BE2C (cell line): ENCODE measurements at regions not wholly inside any gene's neighbourhood (a gene's known extent, or its start where the extent isn't known, plus 50 kb on each side); places are given as distances from the start of the nearest gene placed in this dataset.
A peak's percentile ranks its signal among the peaks of the same experiment; 100 is the strongest.

Source experiments
- DNase-seq: peaks from one replicate; pipeline ENCODE4 v3.0.0-alpha.2; 2020
- H3K27me3 ChIP-seq: fragments of 250-450 bp; sonication (Bioruptor Pico); 2 replicates; pipeline ENCODE4 v1.5.1; 2020; ENCODE audit warnings: mild to moderate bottlenecking
- H3K36me3 ChIP-seq: fragments of 250-450 bp; sonication (Bioruptor Pico); 2 replicates; pipeline ENCODE4 v1.5.1; 2020; ENCODE audit warnings: mild to moderate bottlenecking
- H3K4me1 ChIP-seq: fragments of 250-450 bp; sonication (Bioruptor Pico); 2 replicates; pipeline ENCODE4 v1.5.1; 2020
- H3K4me3 ChIP-seq: 2 replicates; pipeline ENCODE4 v1.5.1; 2011; ENCODE audit warnings: low read depth, low read length
- H3K9me3 ChIP-seq: fragments of 250-450 bp; sonication (Bioruptor Pico); 2 replicates; pipeline ENCODE4 v1.5.1; 2020
- TF ChIP-seq, protein P1 (sequence below): IDR thresholded peaks from 2 replicates; pipeline ENCODE4 v1.5.1; 2012; ENCODE audit warnings: mild to moderate bottlenecking, low read depth, low read length

DNA sequence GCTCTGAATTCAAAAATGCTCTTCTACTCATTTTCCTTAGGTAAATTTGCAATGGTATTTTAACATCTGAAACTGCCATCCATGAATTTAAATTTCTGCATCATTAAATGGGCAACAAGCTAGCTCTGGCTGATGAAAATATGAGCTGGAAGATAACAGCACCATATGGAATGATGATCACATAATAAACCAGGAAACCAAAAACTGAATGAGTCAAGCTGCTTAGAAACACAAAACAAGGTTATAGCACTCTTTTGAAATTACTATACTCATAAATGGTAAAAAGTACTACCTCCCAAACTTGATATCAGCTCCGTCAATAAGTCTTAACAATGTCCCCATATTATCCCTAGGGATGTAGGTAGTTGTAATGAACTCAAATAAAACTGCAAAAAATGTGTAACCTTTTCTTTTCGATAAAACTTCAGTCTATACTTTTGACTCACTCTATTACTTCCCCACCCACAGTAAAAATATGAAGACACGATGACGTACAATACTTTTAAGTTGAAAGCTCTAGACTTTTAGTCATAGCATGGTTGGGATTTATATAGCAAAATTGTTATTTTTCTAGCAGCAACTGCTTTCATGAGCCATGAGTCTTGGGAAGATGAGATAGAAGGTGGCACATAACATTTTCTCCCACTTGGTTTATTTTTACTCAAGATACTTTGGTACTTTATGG lies 396.7 kb downstream of the CDH2 start:
- Histone ChIP-seq H3K27me3 (no peaks in the 10 kb centered on the region), H3K36me3 (no peaks in the 10 kb centered on the region), H3K4me3 (no peak overlapping the region), H3K9me3 (no peaks in the 10 kb centered on the region), H3K4me1 (no peaks in the 10 kb centered on the region; the same call in 1 of the 2 replicates)
- no peak for DNase-seq
- TF ChIP-seq, protein P1, sequence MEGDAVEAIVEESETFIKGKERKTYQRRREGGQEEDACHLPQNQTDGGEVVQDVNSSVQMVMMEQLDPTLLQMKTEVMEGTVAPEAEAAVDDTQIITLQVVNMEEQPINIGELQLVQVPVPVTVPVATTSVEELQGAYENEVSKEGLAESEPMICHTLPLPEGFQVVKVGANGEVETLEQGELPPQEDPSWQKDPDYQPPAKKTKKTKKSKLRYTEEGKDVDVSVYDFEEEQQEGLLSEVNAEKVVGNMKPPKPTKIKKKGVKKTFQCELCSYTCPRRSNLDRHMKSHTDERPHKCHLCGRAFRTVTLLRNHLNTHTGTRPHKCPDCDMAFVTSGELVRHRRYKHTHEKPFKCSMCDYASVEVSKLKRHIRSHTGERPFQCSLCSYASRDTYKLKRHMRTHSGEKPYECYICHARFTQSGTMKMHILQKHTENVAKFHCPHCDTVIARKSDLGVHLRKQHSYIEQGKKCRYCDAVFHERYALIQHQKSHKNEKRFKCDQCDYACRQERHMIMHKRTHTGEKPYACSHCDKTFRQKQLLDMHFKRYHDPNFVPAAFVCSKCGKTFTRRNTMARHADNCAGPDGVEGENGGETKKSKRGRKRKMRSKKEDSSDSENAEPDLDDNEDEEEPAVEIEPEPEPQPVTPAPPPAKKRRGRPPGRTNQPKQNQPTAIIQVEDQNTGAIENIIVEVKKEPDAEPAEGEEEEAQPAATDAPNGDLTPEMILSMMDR: no peak

DNA sequence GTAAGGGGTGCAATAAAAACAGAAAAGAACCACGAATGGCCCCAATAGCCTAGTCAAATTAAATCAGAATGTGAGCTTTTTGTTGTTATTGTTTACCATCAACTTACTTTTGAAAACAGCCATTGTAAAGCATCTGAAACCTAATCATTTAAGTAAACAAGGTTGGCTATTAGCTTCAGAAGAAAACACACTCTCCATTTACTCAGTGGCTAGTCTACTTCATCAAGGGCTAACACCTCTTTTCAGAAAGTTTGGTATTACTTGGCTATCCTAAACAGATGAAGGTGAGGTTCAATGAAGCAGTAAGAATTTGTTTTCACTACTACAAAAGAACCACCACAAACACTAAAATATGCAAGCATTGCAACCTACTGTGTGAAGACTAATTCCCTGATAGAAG lies 398.0 kb downstream of the CDH2 start:
- Histone ChIP-seq H3K36me3 (no peaks in the 10 kb centered on the region), H3K4me3 (no peak overlapping the region), H3K27me3 (no peaks in the 10 kb centered on the region), H3K9me3 (no peaks in the 10 kb centered on the region), H3K4me1 (no peaks in the 10 kb centered on the region; the same call in 1 of the 2 replicates)
- no peak for DNase-seq
- TF ChIP-seq, protein P1: no peak

DNA sequence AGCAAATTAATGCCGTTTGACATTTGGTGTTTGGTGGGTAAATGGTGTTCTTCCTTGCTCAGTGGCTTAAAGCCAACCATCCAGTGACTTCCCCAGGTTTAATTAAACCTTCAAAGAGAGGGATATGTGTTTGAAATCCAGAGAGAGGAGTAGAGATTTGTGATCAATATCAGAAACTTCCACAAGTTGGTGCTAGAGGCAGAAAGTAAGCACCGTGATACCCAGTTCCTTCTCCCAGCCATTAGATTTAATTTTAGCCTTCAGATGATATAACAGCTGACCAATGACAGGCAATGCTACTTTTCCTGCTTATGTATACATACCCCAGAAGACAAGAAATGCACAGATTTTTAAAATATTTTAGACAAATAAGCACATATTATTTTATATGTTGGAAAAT lies 398.5 kb downstream of the CDH2 start:
- H3K4me1 ChIP-seq: no peaks in the 10 kb centered on the region; the same call in 1 of the 2 replicates
- H3K27me3 ChIP-seq: no peaks in the 10 kb centered on the region
- TF ChIP-seq, protein P1: peak; percentile 51
- H3K9me3 ChIP-seq: no peaks in the 10 kb centered on the region
- no peaks in the 10 kb centered on the region for H3K36me3 ChIP-seq
- DNase-seq: no peak
- H3K4me3 ChIP-seq: no peak overlapping the region

DNA sequence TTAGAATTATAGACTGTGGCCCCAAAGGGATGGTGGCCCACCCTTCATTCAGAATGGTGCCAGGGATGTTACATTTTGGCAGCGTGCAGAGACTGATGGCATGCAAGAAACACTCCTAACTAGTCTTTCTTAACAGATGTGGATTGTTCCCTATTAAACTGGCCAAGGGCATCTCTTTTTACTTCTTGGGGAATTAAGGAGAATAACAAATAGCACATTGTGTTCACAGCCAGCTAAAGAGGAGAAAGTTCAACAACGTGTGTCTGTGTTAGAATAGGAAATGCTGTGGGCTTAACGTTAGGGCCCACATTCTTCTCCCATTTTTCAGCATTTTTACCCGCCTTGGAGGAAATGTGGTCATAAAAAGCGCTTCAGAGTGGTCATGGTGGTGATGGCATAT lies 404.8 kb downstream of the CDH2 start:
- Histone ChIP-seq H3K4me3 (no peak overlapping the region), H3K36me3 (no peaks in the 10 kb centered on the region), H3K9me3 (no peaks in the 10 kb centered on the region), H3K27me3 (no peaks in the 10 kb centered on the region), H3K4me1 (no peaks in the 10 kb centered on the region)
- TF ChIP-seq, protein P1: no peak
- DNase-seq: no peak

DNA sequence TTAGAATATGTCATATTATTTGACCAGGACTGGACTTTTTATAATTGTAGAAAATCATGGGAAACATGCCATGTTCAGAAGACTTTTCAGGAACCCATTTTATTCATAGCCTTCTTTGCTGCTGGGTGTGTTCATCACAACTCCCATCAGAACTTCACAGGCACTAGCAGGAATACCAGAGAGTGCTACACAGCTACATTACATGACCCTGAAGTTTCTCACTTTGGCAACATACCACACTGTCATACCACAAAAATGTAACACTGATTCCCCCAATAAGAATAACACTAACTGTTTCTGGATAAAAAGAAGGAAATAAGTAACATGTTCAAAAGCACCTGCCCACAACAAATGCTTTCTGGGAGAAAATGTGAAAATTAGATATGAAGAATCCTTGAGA lies 405.4 kb downstream of the CDH2 start:
- Histone ChIP-seq H3K27me3 (no peaks in the 10 kb centered on the region), H3K36me3 (no peaks in the 10 kb centered on the region), H3K4me1 (no peaks in the 10 kb centered on the region), H3K9me3 (no peaks in the 10 kb centered on the region), H3K4me3 (no peak overlapping the region)
- TF ChIP-seq, protein P1: no peak
- DNase-seq: no peak

DNA sequence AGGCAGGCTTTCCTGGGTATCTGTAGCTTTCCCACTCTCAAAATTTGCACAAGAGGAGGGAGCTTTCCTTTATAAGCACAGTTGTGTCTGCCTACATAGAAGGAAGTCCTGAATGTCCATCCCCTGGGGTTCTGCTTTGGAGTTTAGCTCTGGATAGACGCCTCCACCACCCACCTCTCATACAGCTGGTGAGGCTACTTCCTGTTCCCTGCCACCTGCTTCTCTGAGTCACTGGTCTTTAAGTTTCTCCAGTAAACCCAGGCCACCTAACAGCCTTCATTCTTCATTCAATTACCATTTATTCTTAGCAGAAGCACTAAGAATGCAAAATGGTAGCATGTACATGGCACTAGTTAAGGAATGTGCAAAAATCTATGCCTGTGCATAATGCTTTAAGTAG lies 407.8 kb downstream of the CDH2 start:
- TF ChIP-seq, protein P1: no peak
- no peaks in the 10 kb centered on the region for H3K36me3 ChIP-seq
- H3K9me3 ChIP-seq: no peaks in the 10 kb centered on the region
- H3K4me3 ChIP-seq: no peak overlapping the region
- no peaks in the 10 kb centered on the region for H3K4me1 ChIP-seq
- no peak for DNase-seq
- H3K27me3 ChIP-seq: no peaks in the 10 kb centered on the region
